ENCODE measurements at regions not wholly inside any gene's neighbourhood (a gene's known extent, or its start where the extent isn't known, plus 50 kb on each side); places are given as distances from the start of the nearest gene placed in this dataset.

DNA sequence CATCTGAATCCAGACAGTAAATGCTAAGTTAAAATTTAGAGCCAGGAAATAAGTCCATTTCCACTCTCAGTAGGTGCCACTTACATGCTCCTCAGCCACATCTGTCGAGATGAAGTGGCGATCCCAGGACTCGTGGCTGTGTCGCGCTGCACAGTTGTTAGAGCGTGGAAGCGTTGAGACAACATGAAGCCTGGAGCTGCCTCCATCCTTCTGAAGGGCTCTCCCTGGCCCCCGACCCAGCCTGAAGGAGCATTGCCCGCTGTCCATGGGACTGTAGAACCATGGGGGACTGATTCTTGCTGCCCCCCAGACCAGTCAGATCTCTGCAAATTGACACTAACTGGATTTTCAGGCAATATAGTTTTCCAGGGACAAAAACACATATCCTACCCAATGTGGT is 58.9 kb downstream of the IRX1 start:
- no peak for DNase-seq

DNA sequence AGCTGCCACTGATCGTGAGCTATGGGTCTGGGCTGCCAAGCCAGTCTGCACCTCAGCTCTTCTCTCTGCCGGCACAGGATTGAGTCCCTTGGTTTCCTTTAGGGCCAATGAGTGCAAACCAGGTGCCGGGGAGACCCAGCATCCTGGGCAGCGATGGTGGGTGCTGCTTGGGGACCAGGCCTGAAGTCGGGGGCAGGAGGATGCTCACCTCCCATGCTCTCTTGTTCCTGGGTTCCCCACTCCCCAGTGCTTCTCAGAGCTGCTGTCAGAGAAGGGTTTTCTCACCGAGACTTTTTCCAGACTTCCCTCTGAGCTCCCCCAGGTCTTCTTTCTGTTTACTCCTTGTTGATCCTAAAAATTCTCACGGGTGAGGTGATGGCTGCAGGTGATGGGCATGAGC is 61.2 kb downstream of the IRX1 start:
- no peak for DNase-seq

DNA sequence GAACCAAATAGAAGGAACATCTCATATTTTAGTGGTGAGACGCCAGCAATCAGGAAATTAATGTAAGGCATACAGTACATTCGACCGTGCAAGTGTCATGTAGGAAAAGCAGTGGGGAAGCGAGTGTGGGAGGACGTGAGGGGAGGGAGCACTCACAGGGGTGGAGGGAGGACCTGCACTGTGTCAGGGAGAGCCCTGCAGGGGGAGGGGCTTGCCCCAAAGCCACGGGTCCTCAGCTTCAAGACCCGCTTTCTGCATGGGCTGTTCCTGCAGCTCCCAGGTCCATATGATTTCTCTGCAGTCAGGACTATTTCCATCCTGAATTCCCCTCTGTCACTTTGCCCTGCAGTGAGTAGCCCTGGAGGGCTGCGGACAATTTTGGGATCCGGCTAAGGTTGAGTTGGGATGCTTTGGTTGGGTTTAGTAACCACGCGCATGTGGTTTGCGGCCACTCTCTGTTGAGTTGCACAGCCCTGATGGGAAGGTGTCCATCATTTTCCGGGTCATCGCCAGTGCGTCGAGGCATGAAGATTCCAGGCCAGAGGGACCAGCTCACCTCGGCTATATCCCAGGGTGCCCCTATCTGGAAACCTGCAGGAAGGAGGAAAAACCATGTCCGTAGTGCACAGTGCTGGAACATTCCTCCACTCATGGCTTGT is 61.9 kb downstream of the IRX1 start:
- DNase-seq = no peak

DNA sequence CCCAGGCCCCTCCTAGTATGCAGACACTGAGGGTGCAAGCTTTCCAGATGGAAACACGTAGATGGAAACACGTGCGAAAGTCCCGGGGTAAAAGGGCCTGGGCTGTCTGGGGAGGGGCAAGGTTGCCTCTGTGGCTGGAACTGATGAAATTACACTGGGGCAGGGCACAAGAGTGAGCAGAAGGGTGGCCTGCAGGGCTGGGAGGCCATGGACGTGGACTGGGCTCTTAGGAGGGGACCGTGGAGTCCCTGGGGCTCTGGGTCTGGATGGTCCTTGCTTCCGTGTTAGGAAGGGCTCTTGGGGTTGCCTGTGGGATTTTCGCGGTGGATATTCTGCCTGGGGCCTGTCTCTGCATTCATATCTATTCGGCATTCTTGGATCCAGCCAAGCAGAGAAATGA is 63.3 kb downstream of the IRX1 start:
- DNase-seq = no peak

DNA sequence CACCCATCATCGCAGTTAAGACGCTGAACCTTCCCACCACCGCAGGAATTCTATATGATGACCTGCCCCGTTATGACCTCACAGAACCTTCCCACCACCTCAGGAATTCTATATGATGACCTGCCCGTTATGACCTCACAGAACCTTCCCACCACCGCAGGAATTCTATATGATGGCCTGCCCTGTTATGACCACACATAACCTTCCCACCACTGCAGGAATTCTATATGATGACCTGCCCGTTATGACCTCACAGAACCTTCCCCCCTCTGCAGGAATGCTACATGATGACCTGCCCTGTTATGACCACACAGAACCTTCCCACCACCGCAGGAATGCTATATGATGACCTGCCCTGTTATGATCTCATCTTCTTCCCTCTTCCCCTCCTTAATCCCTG is 64.3 kb downstream of the IRX1 start:
- DNase-seq = no peak

DNA sequence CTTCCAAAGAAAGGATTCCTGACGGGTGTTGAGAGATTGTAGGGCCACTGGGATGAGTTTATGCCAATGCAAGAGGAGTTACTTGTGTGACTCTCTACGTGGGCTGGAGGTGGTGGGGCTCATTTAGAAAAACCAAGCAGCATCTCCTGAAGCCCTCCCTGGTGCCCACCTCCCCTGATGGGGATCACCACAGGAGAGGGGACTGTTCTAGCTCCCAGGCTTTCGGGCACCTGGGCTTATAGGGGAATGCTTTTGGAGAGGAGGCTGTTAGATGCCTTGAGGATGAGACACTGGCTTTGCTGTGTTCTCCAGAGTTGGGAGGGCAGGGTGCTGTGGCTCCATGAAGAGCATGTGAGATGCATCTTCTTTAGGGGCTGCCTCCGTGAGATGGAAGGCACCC is 65.0 kb downstream of the IRX1 start:
- DNase-seq = no peak

DNA sequence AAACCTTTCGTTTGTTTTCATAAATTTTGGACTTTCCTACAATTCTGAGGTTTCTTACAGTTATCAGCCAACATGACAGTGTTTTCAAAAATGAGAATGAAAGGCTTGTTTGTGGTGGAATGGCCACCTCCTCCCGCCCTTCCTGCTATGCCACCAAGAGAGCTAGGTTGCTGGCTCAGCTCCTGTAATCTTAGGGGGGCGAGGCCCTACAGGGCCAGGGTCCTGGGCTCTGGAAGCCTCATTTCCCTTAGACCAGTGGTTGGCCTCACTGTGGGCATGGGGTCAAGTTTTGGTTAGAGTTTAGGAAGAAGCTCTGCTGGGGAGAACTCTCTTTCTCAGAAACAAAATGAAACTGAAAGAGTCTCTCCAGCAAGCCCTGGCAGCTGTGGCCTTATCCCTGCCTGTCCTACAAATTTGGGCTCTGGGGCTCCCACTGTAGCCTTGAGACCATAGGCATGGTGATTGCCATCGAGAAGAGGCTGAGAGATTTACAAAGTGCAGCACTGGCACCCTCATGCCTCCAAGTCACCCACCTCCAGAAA is 66.2 kb downstream of the IRX1 start:
- DNase-seq = no peak

DNA sequence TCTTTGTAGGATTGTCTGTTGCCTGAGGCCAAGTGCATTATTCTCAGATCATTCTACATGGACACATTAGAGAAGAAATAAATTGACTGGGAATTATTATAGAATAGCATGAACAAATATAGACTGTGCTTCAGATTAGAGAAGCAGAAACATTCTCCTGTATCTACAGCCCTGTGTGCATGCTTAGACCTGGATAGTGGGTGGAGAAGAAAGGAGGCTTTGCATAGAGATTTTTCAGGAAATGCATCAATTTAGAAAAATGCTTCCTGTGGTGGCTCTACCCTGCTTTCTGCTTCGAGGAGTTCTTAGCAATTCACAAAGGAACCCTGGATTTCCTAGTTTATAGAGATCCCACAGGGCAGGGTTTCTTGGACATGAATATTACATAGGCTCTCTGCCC is 66.7 kb downstream of the IRX1 start:
- no peak for DNase-seq

DNA sequence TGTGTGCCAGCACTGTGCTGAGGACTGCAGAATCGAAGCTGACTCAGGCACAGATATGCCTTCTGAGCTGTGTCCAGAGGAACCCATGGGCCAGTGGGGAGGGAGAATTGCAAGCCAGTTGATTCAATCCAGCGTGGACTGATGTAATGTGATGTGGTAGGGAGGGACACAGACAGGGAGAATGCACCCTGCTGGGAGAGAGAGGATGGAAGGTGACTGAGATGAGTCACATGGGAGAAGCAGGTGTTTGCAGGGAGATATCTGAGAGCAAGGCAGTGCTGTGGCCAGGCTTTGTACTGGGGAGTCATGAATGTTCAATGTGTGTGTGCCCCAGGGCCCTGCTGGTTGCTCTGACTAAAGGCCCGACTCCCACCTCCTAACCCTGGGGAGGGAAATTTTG is 75.7 kb downstream of the IRX1 start:
- DNase-seq = no peak

DNA sequence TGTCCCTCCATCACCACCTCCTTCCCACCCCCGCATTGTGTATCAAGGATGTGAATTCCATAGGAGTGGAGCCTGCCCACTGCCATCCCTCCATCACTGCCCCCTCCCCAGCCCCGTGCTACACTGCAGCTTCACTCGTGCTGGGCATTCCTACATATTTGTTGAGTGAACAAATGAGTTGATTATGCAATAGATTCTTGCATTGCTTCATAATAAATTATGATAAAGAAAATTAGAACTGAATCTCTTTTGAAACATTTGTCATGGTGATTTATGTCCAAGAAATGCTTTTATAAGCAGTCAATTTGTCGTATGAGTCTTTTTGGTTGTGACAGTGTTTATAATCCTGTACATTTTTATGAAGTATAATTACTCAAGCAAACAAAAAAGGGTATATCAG is 83.2 kb downstream of the IRX1 start:
- DNase-seq = no peak

DNA sequence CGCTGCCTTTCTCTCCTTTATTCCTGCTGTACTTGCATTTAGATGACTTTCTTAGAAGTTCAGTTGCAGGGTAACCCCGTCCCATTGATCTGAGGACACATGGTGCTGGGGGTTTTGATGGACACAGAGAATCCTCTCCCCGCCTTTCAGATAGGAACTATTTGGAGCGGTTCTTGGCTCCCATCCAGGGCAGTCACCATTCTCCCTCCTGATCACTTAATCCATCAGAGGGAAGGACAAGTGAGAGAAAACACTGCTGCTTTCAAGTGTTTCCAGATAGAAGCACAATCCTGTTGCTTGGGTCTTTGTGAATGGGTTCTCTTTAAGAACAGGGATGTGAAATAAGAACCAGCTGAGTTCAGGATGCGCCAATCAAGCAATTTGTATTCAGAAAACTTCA is 85.2 kb downstream of the IRX1 start:
- no peak for DNase-seq

DNA sequence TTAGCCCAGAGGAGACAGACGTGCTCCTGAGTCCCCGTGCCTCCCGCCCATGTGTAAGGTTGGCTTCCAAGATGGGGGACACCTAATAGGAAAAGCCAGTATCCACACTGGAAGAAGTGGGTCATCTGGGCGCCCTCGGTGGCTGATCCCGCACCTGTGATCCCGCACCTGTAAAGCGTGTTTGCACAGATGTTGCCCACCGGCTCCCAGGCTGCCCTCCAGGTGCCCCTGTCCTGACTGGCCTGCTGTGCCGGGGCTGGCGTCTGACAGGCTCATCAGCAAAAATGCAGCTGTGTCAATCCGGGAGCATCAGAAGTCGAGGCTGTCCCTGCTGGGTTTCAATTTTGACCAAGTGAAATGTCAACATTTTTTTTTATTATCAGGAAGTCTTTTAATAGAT is 88.5 kb downstream of the IRX1 start:
- no peak for DNase-seq

DNA sequence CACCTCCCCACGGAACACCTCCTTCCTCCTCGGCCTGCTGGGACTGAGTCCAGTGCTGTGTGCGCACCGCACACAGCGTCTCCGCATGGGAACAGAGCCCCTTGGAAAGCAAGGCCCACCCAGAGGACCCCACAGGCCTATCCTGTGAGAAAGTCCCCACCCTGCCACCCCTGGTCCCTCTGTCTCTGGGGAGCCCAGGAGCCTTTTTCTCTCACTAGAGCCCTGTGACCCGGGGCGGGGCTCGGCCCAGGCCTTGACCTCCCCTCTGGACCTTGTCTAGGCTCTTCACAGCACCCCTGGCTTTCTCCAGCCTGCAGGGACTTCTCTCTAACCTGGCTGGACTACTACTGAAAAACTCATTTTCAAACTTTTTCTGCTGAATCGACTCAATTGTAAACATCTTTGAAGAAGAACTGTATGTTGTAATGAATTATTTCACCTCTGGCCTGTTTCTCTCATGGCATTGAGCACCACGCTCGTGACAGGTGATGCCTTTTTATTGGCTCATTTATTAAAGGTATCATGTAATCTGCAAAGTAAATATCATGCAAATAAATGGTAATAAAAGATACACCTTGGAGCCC is 89.2 kb downstream of the IRX1 start:
- no peak for DNase-seq

DNA sequence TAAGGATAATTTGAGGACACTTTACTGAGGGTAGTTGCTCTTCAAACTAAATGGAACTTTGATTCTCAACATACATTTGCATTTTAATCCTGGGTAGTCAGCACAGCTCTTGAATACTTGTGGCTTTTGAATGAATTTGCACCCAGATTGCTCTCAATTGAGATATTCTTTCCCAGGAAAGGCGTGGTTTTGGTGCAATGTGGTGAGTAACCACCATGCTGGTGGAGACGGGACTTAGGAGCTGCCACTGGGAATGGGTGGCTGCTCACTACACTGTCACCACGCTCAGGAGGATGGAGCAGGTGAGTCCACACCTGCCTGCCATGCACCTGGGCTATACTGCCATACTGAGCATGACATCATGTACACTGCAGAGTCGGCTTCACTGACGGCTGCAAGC is 99.2 kb downstream of the IRX1 start:
- no peak for DNase-seq

DNA sequence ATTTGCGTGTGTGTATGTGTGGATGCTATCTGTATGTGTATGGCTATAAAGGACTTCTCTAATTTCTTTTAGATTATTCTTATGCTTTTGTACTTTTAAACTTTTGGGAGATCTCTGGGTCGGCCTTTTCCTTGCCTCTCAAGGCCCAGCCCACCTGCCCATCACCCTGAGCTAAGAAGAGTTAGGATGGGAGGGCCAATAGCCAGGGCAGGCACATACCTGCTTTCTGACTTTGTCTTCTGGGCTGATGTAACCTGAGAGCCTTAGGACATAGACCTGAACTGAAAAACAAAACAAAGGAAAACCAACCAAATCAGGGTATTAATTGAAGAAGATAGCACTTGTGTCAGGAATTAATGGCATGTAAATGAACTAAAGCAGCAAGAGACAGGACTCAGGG is 100.2 kb downstream of the IRX1 start:
- DNase-seq = no peak

DNA sequence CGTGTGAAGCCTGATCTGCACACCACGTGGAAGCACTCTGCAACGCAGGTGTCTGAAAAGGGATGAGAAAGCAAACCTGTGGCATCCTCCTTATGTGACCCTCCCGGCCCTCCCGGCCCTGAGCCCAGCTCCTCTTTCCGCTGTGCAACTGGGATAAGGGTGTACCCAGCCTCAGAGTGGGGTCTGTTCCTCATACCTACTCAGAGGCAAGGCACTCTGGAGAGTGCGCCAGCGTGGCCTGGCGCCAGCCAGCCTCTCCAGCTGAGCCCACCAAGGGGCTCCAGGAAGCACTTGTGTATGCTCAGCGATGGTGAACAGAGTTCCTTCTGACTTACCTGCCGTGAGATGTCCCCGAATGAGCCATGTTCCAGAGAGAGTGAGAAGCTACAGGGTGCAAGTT is 102.8 kb downstream of the IRX1 start:
- no peak for DNase-seq

DNA sequence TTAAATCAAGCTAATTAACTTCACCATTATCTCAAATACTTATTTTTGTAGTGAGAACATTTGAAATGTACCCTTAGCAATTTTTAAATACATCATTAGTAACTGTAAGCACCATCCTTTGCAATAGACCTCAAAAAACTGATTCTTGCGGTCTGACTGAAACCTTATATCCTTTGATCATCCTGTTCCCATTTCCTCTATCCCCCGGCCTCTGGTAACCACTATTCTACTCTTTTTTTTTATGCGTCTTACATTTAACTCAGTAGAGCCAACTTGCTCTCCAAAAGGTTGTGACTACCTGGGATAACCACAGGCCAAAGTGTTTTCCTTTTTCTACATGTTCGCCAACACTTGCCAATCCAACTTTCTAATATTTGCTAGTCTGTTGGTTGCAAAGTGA is 106.1 kb downstream of the IRX1 start:
- no peak for DNase-seq

DNA sequence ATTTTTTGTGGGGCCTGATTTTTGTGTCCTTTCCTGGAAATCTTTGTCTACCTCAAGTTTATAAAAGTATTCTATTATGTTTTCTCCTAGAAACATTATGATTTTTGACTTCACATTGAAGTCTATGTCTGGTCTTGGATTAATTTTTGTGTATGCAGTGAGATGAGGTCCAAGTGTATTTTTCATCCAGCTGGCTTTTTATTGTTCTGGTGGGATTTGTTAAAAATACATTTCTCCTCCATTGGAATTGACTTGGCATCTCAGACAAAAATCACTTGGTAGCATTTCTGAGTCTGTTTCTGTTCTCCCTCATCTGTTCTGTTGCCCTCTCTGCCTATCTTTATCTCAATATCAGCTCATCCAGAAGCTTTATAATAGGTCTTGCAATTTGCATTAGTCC is 109.0 kb downstream of the IRX1 start:
- no peak for DNase-seq

DNA sequence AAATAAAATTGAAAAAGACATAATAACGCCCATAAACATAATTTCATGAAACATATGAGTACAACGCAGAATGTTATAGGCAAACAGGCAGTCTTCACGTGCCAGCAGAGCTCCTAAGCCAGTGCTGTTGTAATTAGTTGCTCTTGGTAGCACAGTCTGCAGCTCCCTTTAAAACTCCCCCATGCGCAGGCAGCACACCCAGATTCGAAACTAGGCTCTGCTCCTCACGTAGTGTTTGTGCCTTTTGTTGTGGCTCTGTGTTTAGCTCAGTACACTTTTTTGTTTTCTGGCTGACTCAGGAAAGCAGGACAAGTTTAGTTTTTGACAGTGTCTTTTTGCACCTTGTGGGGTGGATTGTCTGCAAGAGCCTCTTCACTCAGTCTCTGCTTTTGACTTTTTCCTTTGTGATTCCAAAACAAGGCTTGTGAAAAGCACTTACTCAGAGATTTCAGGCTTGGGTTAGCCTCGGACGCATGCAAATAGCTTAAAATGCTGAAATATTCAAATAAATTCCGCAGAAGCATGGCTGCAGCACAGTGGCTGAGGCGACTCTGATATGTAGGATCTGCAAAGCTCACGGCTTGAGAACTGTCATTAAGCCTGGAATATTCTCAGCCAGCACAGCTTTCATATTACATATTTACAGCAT is 113.6 kb downstream of the IRX1 start:
- DNase-seq = no peak

DNA sequence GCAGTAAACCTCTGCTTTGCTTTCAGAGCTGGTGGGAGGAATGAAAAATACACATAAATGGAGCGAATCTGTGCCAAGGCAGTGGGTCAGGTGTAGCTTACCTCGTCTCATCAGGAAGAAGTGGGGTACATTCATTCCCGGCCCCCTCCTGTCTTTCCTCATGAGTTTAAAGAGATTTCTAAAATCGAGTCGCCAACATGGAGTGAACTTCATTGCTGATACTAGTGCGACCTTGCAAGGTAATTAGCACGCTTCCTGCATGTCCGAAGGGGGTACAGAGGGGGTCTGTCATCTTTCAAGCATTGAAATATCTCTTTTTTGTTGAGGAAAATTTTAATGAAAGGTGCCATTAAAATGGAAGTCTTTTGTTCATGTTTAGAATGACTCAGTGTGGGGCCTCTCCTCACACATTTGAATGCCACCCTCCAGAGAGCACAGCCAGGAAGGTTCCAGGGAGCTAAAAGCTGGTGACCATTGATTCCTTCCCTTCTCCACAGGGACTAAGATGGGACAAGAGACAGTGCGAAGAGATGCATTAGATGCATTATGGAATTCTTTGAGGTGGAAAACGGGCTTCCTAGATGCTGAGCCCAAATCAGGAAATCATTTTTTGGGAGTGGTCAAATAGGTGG is 114.2 kb downstream of the IRX1 start:
- no peak for DNase-seq

DNA sequence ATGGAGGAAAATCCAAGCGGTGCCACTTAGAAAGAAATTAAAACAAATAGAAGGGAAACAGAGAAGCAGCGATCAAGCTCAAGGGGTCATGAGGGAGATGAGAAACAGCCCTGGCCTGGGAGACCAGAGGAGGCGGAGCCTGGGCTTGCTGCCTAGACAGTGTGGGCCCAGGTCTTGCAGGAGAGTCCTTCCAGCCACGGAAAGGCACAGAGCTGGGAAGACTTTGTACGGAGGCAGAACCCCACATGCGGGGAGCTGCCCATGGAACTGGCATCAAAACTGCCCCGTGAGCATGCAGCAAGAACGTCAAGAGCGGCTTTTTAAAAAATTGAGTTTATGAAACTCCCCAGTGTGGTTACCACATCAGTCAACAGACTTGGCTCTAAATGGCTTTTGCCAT is 119.4 kb downstream of the IRX1 start:
- DNase-seq = no peak

DNA sequence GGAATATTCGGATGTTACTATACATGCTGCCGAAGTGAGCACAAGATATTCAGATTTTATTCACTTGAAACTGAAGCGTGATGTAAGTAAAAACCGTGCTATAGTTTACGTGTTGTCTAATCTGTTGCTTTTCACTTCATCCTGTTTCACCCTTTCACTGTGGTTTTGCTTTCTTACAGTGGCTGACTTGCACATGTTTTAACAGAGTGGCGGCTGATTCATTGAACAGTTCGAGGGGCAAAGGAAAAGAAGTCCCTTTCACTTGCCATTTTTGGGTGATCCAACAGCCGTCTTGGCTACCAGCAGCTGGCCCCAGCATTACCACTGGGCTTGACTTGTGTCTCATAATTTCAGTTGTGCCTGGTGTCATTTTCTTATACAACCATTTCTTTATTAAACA is 134.0 kb downstream of the IRX1 start:
- no peak for DNase-seq

DNA sequence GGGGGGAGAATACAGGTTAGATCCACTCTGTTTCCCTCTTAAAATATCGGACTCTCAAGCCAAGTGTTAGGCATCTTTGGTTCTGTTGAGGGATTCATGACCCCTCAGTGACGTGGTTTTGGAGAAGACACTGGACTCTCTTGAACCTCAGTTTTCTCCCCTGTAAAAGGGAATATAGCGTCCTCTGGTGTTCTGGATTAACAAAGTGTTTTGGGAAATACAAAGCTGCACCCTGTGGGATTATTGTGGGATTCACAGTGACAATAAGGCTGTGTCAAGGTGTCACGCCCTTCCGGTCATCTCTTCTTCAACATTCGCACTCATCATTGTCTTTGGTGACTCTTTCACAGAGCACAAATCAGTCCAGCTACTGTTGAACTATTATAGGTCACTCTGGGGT is 139.0 kb downstream of the IRX1 start:
- DNase-seq = no peak

DNA sequence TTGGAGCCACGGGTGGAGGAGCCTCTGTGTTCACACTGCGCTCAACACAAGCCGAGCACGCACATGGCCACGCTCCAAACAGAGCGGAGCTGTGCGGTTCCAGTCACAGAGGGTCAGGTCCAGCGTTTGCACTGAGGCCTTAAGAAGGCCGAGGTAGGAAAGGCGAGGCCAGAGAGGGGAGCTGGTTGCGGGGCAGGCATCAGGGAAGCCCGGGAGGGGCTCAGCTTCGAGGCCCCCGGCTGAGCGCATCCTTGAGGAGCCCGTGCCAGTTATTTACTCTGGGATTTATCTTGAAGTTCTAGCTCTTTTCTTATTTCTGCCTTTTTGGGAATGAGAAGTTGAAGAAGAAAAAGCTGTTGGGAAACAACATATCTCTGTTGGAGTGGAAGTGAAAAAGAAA is 140.8 kb downstream of the IRX1 start:
- DNase-seq = no peak
